HPDE6-E6E7 (cell line): ENCODE measurements at regions not wholly inside any gene's neighbourhood (a gene's known extent, or its start where the extent isn't known, plus 50 kb on each side); places are given as distances from the start of the nearest gene placed in this dataset.

Experiments used
- DNase-seq: peaks from one replicate; pipeline ENCODE4 v3.0.0; 2011; ENCODE audit warnings: missing footprints; ENCODE audit errors: extremely low spot score

GRCh38 chr1:218525451-218526197 is 180.5 kb downstream of the TGFB2 start:
- no peak for DNase-seq

DNA sequence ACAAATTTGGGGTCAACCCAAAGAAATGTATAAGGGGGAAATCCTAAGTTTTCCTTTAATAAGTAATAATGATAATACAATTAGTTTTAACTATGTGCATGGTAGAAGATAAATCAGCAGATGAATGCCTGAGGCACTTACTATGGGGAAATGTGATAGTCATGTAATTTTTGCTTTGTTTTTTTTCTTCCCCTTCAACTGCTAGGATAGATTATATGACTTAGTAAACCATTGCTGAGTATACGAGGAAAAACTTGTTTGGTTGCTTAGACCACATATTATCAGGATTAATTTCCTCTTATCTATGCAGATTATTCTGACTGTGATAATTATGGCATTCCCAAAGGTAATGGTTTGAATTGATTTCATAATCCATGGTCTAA is 181.1 kb downstream of the TGFB2 start:
- no peak for DNase-seq

GRCh38 chr1:218527737-218528136 is 182.6 kb downstream of the TGFB2 start:
- DNase-seq: no peak

DNA sequence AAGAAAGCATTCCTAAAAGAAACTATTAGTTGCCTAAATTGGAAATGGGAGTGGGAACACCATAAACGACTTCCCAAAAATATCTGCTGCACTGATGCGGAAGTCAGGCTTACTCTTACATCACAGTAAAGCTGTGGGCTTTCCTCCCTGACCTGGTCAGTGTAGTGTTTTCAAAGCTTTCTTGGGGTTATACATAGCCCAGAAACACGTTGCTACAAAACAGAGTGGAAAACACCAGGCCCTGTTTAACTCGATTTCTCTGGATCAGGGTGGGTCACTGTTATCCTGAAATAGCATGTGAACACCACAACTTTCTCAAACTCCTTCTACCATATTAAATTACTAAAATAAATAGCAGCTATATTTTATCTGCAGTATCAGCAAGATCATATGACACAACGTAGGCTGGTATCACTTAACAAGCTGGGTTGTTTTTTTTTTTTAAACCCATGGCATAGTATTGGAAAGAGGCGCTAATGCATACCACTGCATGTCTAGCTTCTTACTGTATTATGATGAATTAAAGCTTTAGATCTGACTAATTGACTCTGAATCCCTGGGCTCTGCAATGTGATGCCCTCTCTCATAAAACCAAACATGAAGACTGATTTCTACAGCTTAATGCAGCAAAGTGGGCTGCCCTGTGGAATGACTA is 184.6 kb downstream of the TGFB2 start:
- DNase-seq: no peak

DNA sequence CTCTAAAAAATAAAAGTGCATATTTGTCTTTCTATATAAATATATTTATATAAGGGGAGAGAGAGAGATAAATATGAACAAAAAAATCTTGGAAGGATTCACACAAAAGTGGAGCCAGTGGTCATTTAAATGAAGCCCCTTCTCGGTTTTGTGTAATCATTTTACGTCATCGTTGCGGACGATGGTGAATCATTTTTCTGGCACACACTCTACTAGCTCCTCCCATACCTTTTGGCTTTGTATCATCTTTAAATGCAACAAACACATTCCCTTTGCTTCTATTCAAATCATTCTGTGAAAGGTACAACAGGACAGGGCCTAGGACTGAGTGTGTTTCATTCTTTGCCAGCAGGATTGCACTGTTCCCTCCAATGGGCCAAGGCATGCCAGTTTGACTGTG is 186.8 kb downstream of the TGFB2 start:
- no peak for DNase-seq

- peak; percentile 11 for DNase-seq
Measured at GRCh38 chr1:218536296-218536986, 191.3 kb downstream of the TGFB2 start.

DNA sequence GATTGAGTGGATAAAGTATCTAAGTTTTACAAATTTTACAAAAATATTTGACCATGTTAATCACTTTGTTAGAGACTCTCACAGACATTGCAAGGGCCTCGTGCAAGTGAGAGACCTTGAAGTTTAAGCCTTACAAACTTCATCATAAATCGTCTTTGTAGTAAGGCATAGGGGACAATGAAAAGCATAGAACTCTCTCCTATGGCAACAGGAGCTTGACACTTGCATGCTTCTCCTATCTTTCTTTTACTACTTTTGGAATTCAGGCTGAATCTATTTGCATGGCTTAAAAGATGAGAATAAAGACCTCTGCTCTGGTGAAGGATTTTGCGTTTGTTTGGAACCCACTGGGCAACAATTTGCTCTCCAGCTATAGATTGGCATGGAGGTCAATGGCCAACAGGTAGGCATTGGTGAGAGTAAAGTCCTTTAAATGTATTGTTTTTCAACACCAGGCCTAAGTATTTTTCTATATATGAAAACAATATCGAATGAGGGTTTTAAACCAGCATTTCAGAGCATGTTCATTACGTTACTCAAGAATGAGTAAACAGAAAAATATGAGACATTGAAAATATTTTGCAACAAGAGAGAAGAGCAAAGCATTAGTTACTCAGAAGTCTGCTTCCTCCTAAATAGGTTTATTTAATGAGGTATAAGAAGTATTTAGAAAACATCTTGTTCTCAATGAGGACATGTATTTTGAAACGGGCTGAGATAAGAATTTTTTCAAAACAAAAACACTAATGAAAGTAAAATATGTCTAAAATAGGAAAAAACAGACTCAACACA is 192.2 kb downstream of the TGFB2 start:
- peak; percentile 35 for DNase-seq

DNA sequence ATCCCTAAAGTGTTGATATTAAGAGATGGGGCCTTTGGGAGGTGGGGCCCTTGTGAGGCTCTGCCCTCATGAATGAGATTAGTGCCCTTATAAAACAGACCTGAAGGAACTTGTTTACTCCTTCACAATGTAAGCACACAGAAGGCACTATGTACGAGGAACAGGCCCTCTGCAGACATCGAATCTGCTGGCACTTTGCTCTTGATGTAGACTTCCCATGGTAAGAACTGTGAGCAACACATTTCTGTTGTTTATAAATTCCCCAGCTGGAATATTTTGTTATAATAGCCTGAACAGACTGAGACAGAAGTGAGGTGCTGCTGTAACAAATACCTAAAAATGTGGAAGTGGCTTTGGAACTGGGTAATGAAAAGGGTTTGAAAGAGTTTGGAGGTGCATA is 193.2 kb downstream of the TGFB2 start:
- DNase-seq: no peak

DNA sequence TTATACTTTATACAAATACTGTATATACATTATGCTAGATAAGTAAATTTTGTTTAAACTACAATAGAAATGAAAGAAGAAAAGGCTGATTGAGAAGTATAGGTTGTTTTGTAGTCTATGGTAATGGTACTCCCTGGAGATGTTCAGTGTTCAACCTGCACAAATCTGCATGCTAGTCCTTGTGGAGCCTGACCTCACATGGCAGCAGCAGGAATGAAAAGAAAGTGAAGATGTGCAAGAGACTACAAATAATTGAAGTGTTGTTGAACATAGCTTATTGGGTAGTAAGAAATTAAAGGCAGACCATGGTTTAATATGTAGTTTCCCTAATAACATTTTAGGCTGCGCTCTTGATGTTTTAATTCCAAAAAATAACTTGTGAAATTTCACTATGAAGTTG is 201.2 kb downstream of the TGFB2 start:
- DNase-seq: no peak

DNA sequence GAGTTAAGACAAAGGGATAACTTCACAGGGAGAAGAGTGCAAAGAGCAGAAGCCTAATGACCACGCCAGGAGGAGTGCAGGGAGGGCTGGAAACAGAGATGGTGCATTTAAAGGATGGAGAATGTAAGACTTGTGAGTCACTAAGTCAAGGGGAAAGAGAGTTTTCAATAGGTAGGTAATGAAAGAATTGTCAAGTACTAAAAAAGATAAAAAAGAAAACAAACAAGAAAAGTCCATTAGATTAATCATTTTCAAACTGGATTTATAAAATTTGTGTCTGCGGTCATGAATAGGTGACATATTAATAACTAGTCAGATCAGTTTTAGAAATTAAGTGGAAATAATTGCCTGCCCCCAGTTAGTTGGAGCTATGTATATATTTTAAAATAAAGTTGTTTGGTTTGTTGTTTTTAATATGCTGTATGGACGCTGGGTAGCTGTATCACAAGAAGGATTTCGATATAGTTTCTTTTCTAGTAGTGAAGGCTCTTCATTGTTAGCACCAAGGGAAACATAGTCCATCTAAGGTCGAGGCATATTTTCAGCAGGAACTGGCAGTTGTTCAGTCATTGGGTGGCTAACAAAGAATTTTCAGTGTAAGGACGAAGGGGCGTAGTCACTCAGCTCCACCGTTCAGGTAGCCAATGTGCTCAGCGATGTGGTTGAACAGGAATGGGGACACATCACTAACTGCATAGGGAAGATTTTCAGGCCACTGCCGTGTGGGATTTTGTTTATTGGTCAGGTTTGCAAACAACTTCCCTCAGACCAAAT is 203.0 kb downstream of the TGFB2 start:
- no peak for DNase-seq

GRCh38 chr1:218548764-218549163 is 203.6 kb downstream of the TGFB2 start:
- no peak for DNase-seq

- no peak for DNase-seq
Measured at GRCh38 chr1:218553197-218553596, 208.1 kb downstream of the TGFB2 start.

GRCh38 chr1:218556016-218556415 is 210.9 kb downstream of the TGFB2 start:
- no peak for DNase-seq

DNA sequence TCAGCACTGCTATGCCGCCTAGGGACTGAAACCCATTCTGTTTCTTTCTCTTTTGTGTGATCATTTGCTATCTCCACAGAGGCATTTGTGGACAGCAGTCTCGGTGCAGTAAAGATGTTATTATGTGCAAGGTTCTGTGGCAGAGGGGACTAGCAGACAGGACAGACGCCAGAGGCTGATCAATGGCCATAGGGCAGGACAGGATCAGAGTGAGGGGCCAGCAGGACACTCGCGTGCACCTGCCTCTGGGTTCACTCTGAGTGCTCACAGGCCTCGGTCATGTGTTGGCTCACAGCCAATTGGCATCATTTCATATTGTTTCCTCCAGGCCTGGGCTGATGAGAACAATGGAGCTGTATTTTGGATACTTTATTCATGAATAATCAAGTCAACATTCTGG is 212.6 kb downstream of the TGFB2 start:
- no peak for DNase-seq

GRCh38 chr1:218558271-218558810 is 213.2 kb downstream of the TGFB2 start:
- DNase-seq: no peak

DNA sequence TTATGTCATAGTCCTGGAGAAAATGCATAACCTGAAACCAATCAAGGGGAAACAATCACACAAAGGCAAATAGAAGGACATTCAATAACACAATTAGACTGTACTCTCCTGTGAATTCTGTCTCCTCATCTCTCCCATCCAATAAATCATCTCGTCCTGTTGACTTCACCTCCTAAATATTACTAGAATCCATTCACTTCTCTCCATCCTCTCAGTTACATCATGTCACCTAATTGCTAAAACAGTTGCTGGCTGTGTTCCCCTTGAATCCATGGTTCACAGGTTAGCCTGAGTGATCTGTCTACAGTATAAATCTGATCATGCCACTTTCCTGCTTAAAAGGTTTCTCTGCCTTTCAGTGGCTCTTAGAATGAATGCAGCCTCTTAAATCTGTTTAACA is 220.2 kb downstream of the TGFB2 start:
- DNase-seq: no peak

DNA sequence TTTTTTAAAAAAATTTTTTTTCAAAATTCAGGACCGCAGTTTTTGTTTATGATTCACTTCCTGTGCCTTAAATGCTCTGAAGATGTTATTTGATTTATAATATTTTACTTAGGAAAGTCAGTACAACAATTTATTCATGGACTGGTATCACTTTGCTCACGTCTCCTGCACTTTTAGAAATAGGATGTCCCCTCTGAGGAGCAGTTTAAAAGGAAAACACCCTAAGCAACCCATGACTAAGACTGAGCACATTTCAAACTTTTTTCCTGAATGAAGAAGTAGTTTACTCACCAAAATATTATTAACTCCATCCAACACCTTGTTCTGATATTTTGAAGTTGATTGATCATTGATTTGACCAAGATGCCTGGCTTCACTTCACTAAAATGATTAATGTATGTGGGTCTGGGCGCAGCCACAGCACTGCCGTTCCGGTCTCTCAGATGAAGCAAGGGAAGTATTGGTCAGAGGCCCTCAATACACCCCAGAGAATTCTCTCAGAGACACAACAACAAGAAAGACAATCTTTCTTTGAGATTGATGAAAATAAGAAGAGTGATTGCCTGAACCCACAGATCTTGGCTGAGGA is 223.9 kb downstream of the TGFB2 start:
- no peak for DNase-seq

- DNase-seq: no peak
Measured at GRCh38 chr1:218570456-218570855, 225.3 kb downstream of the TGFB2 start.

DNA sequence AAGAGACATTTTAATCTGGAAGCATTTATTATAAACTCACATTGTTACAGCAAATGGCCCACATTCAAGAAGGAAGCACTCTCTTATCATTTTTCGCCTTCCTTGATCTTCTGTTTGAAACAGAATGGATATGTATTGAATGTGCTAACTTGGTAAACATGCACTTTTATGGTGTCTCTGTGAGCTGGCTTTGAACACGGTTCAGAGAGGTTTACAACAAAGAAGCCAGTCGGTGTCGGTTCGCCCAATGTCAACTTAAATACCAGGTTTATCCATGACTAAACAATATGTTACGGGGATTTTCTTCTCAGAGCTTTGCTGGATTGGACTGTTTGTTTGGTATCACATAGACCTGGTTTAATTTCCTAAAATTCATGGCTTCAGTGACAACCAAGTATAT is 226.4 kb downstream of the TGFB2 start:
- DNase-seq: no peak

GRCh38 chr1:218572050-218572449 is 226.9 kb downstream of the TGFB2 start:
- no peak for DNase-seq

GRCh38 chr1:218573925-218574324 is 228.8 kb downstream of the TGFB2 start:
- no peak for DNase-seq
